WTC11 (cell line): ENCODE measurements at regions not wholly inside any gene's neighbourhood (a gene's known extent, or its start where the extent isn't known, plus 50 kb on each side); places are given as distances from the start of the nearest gene placed in this dataset.

Experiments
- AFF4 ChIP-seq: sonication (generic); formaldehyde crosslinking; IDR thresholded peaks from 2 replicates; pipeline ENCODE4 v1.8.1; 2023; ENCODE audit warnings: mild to moderate bottlenecking, missing genetic modification reagents, borderline replicate concordance
- ARID4B ChIP-seq: sonication (generic); formaldehyde crosslinking; IDR thresholded peaks from 2 replicates; pipeline ENCODE4 v1.8.0; 2023; ENCODE audit warnings: missing genetic modification reagents, mild to moderate bottlenecking, borderline replicate concordance
- CTCF ChIP-seq: fragments of 200-600 bp; IDR thresholded peaks from 2 replicates; pipeline ENCODE4 v1.8.0; 2022; ENCODE audit warnings: antibody characterized with exemption
- E2F4 ChIP-seq: sonication (generic); formaldehyde crosslinking; IDR thresholded peaks from 2 replicates; pipeline ENCODE4 v1.8.1; 2022; ENCODE audit warnings: low read depth, mild to moderate bottlenecking, moderate library complexity, missing genetic modification reagents, borderline replicate concordance
- ERG ChIP-seq: fragments of 250-450 bp; sonication (Bioruptor Pico); IDR thresholded peaks from 2 replicates; pipeline ENCODE4 v1.8.0; 2021; ENCODE audit warnings: mild to moderate bottlenecking
- ESRRA ChIP-seq: sonication (generic); formaldehyde crosslinking; IDR thresholded peaks from 2 replicates; pipeline ENCODE4 v1.8.1; 2022; ENCODE audit warnings: mild to moderate bottlenecking, missing genetic modification reagents, borderline replicate concordance
- MAX ChIP-seq: sonication (generic); formaldehyde crosslinking; IDR thresholded peaks from 2 replicates; pipeline ENCODE4 v1.8.0; 2022; ENCODE audit warnings: mild to moderate bottlenecking, missing genetic modification reagents
- MYBL2 ChIP-seq: sonication (generic); formaldehyde crosslinking; IDR thresholded peaks from 2 replicates; pipeline ENCODE4 v1.8.1; 2023; ENCODE audit warnings: mild to moderate bottlenecking, moderate library complexity, missing genetic modification reagents
- NR3C1 ChIP-seq: sonication (generic); formaldehyde crosslinking; conservative IDR thresholded peaks from 2 replicates; pipeline ENCODE4 v1.8.1; 2023; ENCODE audit warnings: low read depth, mild to moderate bottlenecking, missing genetic modification reagents
- PREB ChIP-seq: sonication (generic); formaldehyde crosslinking; IDR thresholded peaks from 2 replicates; pipeline ENCODE4 v1.8.1; 2022; ENCODE audit warnings: mild to moderate bottlenecking, missing genetic modification reagents, moderate library complexity, borderline replicate concordance
- USF2 ChIP-seq: sonication (generic); formaldehyde crosslinking; IDR thresholded peaks from 2 replicates; pipeline ENCODE4 v1.8.1; 2023; ENCODE audit warnings: mild to moderate bottlenecking, missing genetic modification reagents, moderate library complexity
- ZNF423 ChIP-seq: fragments of 250-450 bp; sonication (Bioruptor Pico); IDR thresholded peaks from 2 replicates; pipeline ENCODE4 v2.1.2; 2022; ENCODE audit warnings: mild to moderate bottlenecking, moderate library complexity
- ZNF532 ChIP-seq: fragments of 250-450 bp; sonication (Bioruptor Pico); IDR thresholded peaks from 2 replicates; pipeline ENCODE4 v1.9.0; 2021; ENCODE audit warnings: mild to moderate bottlenecking, borderline replicate concordance

- no peak for TF ChIP-seq ESRRA (CRISPR knock-in tag)
- TF ChIP-seq CTCF: no peak
- no peak for TF ChIP-seq MAX (CRISPR knock-in tag)
- no peak for TF ChIP-seq ERG (CRISPR knock-in tag)
- TF ChIP-seq MYBL2 (CRISPR knock-in tag): no peak
- TF ChIP-seq ZNF532 (CRISPR knock-in tag): no peak
- no peak for TF ChIP-seq AFF4
- TF ChIP-seq PREB (CRISPR knock-in tag): no peak
- TF ChIP-seq E2F4 (CRISPR knock-in tag): no peak
- TF ChIP-seq NR3C1 (CRISPR knock-in tag): no peak
- no peak for TF ChIP-seq USF2 (CRISPR knock-in tag)
- no peak for TF ChIP-seq ZNF423 (CRISPR knock-in tag)
- no peak for TF ChIP-seq ARID4B (CRISPR knock-in tag)
Observed at GRCh38 chr10:25766213-25766612, 167.8 kb upstream of the MYO3A start.
